ENCODE measurements at regions not wholly inside any gene's neighbourhood (a gene's known extent, or its start where the extent isn't known, plus 50 kb on each side); places are given as distances from the start of the nearest gene placed in this dataset.

DNA sequence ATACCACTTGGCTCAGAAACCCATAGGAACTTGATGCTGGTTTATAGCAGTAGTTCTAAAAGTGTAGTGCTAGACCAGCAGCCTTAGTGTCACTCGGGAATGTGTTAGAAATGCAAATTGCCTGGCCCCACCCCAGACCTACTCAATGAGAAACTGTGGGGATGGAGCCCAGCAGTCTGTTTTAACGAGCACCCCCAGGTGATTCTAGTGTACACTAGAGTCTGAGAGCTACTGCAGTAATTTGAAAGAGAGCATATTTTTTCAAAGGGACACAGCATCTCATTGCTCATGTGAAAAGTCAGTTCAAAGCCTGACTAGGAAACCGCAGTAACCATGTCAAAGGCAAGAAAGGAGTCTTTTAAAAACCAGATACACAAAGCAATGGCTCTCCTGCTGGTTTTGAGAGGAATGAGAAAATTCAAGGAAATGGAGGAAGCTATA, 313.4 kb downstream of the SQOR start:
- ChIA-PET CTCF (ENCODE audit: low intra/inter-chr PET ratio, low total read pairs) (no interaction called here), POLR2A (no interaction called here)
- intact Hi-C loops (cut with micrococcal nuclease; ENCODE audit: unreplicated experiment) = no loop called here

More for the DNA sequence above, 313.4 kb downstream of the SQOR start:
- Histone ChIP-seq H3K27ac (ENCODE audit: extremely low read length, insufficient read depth, low read length) (no peak overlapping the region), H2AFZ (ENCODE audit: low read length) (no peak overlapping the region), H4K20me1 (ENCODE audit: insufficient read depth, low read length) (no peaks in the 10 kb centered on the region), H3K9ac (ENCODE audit: insufficient read depth, low read depth, low read length) (no peak overlapping the region), H3K4me1 (ENCODE audit: insufficient read depth, low read length) (0 out of 2 replicates have a peak, but pooled peaks cover 4% of the 10 kb centered on the region), H3K9me3 (ENCODE audit: low read length) (no peaks in the 10 kb centered on the region), H3K79me2 (ENCODE audit: insufficient read depth, low read length) (no peaks in the 10 kb centered on the region), H3K36me3 (replicated peaks in 1 of 2; ENCODE audit: control insufficient read depth in 1 of 2, insufficient read depth in 2 of 2, low read length in 2 of 2) (no peaks in the 10 kb centered on the region), H3K4me2 (ENCODE audit: low read depth, low read length) (no peak overlapping the region), H3K27me3 (ENCODE audit: control insufficient read depth in 1 of 2, insufficient read depth in 2 of 2, low read length in 2 of 2) (no peaks in the 10 kb centered on the region), H3K4me3 (replicated peaks in 1 of 3; ENCODE audit: insufficient read depth in 1 of 3, low read depth in 2 of 3, low read length in 3 of 3) (no peak overlapping the region)
- 0% methylated on average over 2 of the region's 3 CpGs for WGBS (ENCODE audit: low lambda C conversion rate)
- TF ChIP-seq SRSF4 (IDR thresholded peaks at IDR 0.05; ENCODE audit: low read depth, low read length, poor library complexity, severe bottlenecking) (no peak), RBFOX2 (IDR thresholded peaks at IDR 0.05; ENCODE audit: low read depth, low read length) (no peak), ZNF83 (CRISPR knock-in tag; IDR thresholded peaks at IDR 0.05; ENCODE audit: borderline replicate concordance) (no peak), YY1 (IDR thresholded peaks at IDR 0.05; ENCODE audit: insufficient read depth, insufficient replicate concordance, low read depth, low read length) (no peak), ZNF484 (CRISPR knock-in tag; IDR thresholded peaks at IDR 0.05; ENCODE audit: borderline replicate concordance, low read depth) (no peak), MBD4 (IDR thresholded peaks at IDR 0.05; ENCODE audit: borderline replicate concordance, low read length) (no peak), ZNF816 (CRISPR knock-in tag; IDR thresholded peaks at IDR 0.05; ENCODE audit: borderline replicate concordance) (no peak), NRL (CRISPR knock-in tag; IDR thresholded peaks at IDR 0.05; ENCODE audit: borderline replicate concordance) (no peak), RELA (CRISPR knock-in tag; IDR thresholded peaks at IDR 0.05) (no peak), SNAI1 (CRISPR knock-in tag; IDR thresholded peaks at IDR 0.05; ENCODE audit: borderline replicate concordance) (no peak), ZNF12 (CRISPR knock-in tag; IDR thresholded peaks at IDR 0.05) (no peak), DNMT3B (CRISPR knock-in tag; conservative IDR thresholded peaks at IDR 0.05) (no peak)
- TF ChIP-seq, protein P1, sequence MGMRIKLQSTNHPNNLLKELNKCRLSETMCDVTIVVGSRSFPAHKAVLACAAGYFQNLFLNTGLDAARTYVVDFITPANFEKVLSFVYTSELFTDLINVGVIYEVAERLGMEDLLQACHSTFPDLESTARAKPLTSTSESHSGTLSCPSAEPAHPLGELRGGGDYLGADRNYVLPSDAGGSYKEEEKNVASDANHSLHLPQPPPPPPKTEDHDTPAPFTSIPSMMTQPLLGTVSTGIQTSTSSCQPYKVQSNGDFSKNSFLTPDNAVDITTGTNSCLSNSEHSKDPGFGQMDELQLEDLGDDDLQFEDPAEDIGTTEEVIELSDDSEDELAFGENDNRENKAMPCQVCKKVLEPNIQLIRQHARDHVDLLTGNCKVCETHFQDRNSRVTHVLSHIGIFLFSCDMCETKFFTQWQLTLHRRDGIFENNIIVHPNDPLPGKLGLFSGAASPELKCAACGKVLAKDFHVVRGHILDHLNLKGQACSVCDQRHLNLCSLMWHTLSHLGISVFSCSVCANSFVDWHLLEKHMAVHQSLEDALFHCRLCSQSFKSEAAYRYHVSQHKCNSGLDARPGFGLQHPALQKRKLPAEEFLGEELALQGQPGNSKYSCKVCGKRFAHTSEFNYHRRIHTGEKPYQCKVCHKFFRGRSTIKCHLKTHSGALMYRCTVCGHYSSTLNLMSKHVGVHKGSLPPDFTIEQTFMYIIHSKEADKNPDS (CRISPR knock-in tag; IDR thresholded peaks at IDR 0.05) = no peak
- TF ChIP-seq, protein P2, sequence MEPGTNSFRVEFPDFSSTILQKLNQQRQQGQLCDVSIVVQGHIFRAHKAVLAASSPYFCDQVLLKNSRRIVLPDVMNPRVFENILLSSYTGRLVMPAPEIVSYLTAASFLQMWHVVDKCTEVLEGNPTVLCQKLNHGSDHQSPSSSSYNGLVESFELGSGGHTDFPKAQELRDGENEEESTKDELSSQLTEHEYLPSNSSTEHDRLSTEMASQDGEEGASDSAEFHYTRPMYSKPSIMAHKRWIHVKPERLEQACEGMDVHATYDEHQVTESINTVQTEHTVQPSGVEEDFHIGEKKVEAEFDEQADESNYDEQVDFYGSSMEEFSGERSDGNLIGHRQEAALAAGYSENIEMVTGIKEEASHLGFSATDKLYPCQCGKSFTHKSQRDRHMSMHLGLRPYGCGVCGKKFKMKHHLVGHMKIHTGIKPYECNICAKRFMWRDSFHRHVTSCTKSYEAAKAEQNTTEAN (CRISPR knock-in tag; conservative IDR thresholded peaks at IDR 0.05) = no peak
- ATAC-seq (no peak), FAIRE-seq (no peak), DNase-seq (ENCODE audit: low spot score) (no peak)
- BruUV-seq (replicated peaks) = no TSS peak
- in situ Hi-C loops (cut with HindIII; ENCODE audit: extremely low pct_ligation_motif_present, low pct_unique_long_range_greater_than_20kb) = no loop called here
